OCI-LY3 (cell line): ENCODE measurements at regions not wholly inside any gene's neighbourhood (a gene's known extent, or its start where the extent isn't known, plus 50 kb on each side); places are given as distances from the start of the nearest gene placed in this dataset.

ENCODE experiments used
- CTCF ChIP-seq: fragments of 200-600, 300-600 bp; sonication (generic); IDR thresholded peaks from 2 replicates; pipeline ENCODE4 v1.5.1; 2014; ENCODE audit warnings: antibody characterized with exemption, low read length, low read depth
- EZH2phosphoT487 ChIP-seq: fragments of 200-600 bp; shearing (Covaris generic); IDR thresholded peaks from 2 replicates; pipeline ENCODE4 v1.6.1; 2018; ENCODE audit warnings: antibody characterized with exemption, mixed run types, low read depth

GRCh38 chr6:157767775-157768156 lies 55.3 kb upstream of the SNX9 start:
- no peak for TF ChIP-seq CTCF
- no peak for TF ChIP-seq EZH2phosphoT487
